Vagina (tissue), 2 donors: ENCODE measurements at regions not wholly inside any gene's neighbourhood (a gene's known extent, or its start where the extent isn't known, plus 50 kb on each side); places are given as distances from the start of the nearest gene placed in this dataset.

ENCODE experiments used
- DNase-seq, 2 donors: peaks; one replicate each; pipeline ENCODE4 v3.0.0-alpha.2; 2017; ENCODE audit errors: extremely low spot score in 2 of 2
- H3K27ac ChIP-seq: fragments of 200-600 bp; sonication (generic); one replicate; pipeline ENCODE4 v1.5.1; 2019
- H3K27me3 ChIP-seq: fragments of 200-600 bp; sonication (generic); one replicate; pipeline ENCODE4 v1.5.1; 2019
- H3K36me3 ChIP-seq, 2 donors: fragments of 200-600 bp; sonication (generic); one replicate each; pipeline ENCODE4 v1.5.1; 2017 to 2019
- H3K4me1 ChIP-seq: fragments of 200-600 bp; sonication (generic); one replicate; pipeline ENCODE4 v1.5.1; 2019
- H3K4me3 ChIP-seq, 2 donors: fragments of 200-600 bp; sonication (generic); 1 replicate in 1 of 2; 2 replicates in 1 of 2; pipeline ENCODE4 v1.5.1; 2016 to 2019
- H3K9me3 ChIP-seq: fragments of 200-600 bp; sonication (generic); one replicate; pipeline ENCODE4 v1.5.1; 2019
- CTCF ChIP-seq, 3 experiments: fragments of 450-650 bp in 2 of 3; fragments of 200-600 bp in 1 of 3; sonication (generic) in 1 of 3; IDR thresholded peaks; one replicate each; pipeline ENCODE4 v1.5.1; 2017 to 2019; ENCODE audit warnings: antibody characterized with exemption in 3 of 3, mild to moderate bottlenecking in 2 of 3, moderate library complexity in 2 of 3
- POLR2A ChIP-seq, 2 donors: fragments of 450-650 bp; IDR thresholded peaks; one replicate each; pipeline ENCODE4 v1.6.1; 2017; ENCODE audit warnings: antibody characterized with exemption in 2 of 2, mild to moderate bottlenecking in 2 of 2, moderate library complexity in 2 of 2
- POLR2AphosphoS5 ChIP-seq, 2 donors: sonication (generic); formaldehyde crosslinking; IDR thresholded peaks; one replicate each; pipeline ENCODE4 v1.9.0; 2017; ENCODE audit warnings: antibody characterized with exemption in 2 of 2, mild to moderate bottlenecking in 2 of 2, low read depth in 1 of 2; ENCODE audit not compliant: insufficient read depth in 1 of 2
- intact Hi-C: fragments of 100-400 bp; cut with DNase I; formaldehyde crosslinking; loops from one replicate; pipeline ENCODE4 v1.15.1; 2023

DNA sequence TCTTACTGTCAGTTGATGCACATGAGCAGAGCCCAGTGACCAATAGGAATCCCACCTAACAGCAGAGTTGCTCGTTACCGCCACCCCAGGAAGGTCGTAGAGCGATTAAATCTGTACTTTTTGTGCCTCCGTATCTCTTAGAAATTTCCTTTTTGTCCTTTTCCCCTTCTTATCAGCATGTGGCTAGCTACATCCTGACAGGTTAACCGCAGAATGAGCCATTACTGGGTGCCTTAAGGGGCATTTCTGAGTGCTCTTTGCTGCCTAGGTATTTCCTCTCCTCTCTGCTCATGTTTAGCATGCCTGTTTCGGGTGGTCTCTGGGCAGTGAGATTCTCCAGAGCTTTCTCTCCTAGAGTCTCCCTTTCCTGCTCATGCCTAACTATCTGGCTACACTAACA is 530.5 kb downstream of the FAM133A start:
- no peaks in the 10 kb centered on the region for H3K36me3 ChIP-seq

DNA sequence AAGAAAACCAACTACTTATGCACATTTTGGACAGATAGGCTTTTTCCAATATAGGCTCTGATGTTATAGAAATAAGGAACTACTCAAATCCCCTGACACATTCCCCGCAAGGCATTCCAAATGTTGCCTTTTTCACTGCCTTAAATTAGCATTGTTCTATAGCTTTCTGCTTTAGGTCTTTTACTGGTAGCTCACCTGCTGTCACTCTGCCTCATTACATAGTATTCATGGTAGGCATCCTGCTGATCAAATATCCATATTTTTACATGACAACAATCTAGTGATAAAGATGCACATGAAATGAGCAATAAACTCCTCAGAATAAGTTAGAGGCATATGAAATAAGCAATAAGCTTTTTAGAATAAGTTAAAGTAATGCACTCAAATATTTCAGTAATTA is 542.7 kb downstream of the FAM133A start:
- no peak for DNase-seq
- no peak overlapping the region for H3K27ac ChIP-seq
- no peak for TF ChIP-seq POLR2AphosphoS5 (IDR thresholded peaks at IDR 0.05; ENCODE audit: insufficient read depth in 1 of 2, low read depth in 1 of 2)
- TF ChIP-seq POLR2A (IDR thresholded peaks at IDR 0.05) = no peak
- no peak for TF ChIP-seq CTCF (IDR thresholded peaks at IDR 0.05)
- H3K4me3 ChIP-seq = no peak overlapping the region
- H3K36me3 ChIP-seq = no peaks in the 10 kb centered on the region
- intact Hi-C loops = no loop called here
- H3K9me3 ChIP-seq = no peaks in the 10 kb centered on the region
- H3K4me1 ChIP-seq = no peaks in the 10 kb centered on the region
- H3K27me3 ChIP-seq = no peaks in the 10 kb centered on the region

More for the DNA sequence above, 530.5 kb downstream of the FAM133A start:
- intact Hi-C loops = no loop called here
- no peak for TF ChIP-seq POLR2A (IDR thresholded peaks at IDR 0.05)
- no peak for TF ChIP-seq CTCF (IDR thresholded peaks at IDR 0.05)
- no peak for TF ChIP-seq POLR2AphosphoS5 (IDR thresholded peaks at IDR 0.05; ENCODE audit: insufficient read depth in 1 of 2, low read depth in 1 of 2)
- no peaks in the 10 kb centered on the region for H3K27me3 ChIP-seq
- H3K27ac ChIP-seq = no peak overlapping the region
- H3K4me1 ChIP-seq = no peaks in the 10 kb centered on the region
- no peak overlapping the region for H3K4me3 ChIP-seq
- no peaks in the 10 kb centered on the region for H3K9me3 ChIP-seq
- no peak for DNase-seq

DNA sequence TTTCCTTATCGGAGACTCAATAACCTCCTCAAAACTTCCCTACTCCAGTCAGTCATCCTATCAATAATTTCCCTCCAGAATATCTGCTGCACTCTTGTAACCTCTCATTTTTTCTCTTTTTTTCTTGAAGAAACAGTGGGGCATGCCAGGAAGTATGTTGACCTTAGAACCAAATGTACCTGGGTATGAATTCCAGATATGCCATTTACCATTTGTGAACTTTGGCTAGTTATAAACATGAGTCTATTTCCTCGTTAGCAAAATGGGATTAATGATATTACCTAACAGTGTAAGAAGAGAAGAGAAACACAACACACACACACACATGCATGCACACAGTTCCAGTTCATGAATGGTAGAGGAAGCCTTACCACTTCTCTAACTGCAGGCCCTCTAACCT is 578.2 kb downstream of the FAM133A start:
- no peak for DNase-seq
- no peak overlapping the region for H3K27ac ChIP-seq
- H3K9me3 ChIP-seq = no peaks in the 10 kb centered on the region
- TF ChIP-seq POLR2A (IDR thresholded peaks at IDR 0.05) (no peak), CTCF (IDR thresholded peaks at IDR 0.05) (no peak), POLR2AphosphoS5 (IDR thresholded peaks at IDR 0.05; ENCODE audit: insufficient read depth in 1 of 2, low read depth in 1 of 2) (no peak)
- no peaks in the 10 kb centered on the region for H3K4me1 ChIP-seq
- no peaks in the 10 kb centered on the region for H3K27me3 ChIP-seq
- no peak overlapping the region for H3K4me3 ChIP-seq
- intact Hi-C loops = no loop called here
- no peaks in the 10 kb centered on the region for H3K36me3 ChIP-seq

DNA sequence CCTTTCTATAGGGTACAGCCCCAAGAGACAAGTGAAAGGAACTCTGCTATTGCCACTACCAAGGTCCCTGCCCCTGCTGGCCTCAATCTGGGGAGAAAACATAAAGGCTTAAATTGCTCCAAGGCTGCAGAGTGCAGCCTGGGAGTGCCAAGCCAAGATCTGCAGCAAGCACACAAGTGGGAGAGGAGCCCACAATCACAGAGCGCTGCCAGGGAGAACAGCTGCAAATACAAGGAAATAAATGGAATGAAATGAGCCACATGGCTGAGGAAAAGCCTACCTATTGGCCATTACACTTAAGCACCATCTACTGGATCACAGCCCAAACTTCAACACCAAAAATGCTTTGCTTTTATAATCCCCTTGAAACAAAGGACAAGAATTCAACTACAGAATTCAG is 582.4 kb downstream of the FAM133A start:
- no peaks in the 10 kb centered on the region for H3K4me1 ChIP-seq
- no peaks in the 10 kb centered on the region for H3K36me3 ChIP-seq
- H3K27ac ChIP-seq = no peak overlapping the region
- TF ChIP-seq POLR2A (IDR thresholded peaks at IDR 0.05) (no peak), POLR2AphosphoS5 (IDR thresholded peaks at IDR 0.05; ENCODE audit: insufficient read depth in 1 of 2, low read depth in 1 of 2) (no peak), CTCF (IDR thresholded peaks at IDR 0.05) (no peak)
- H3K9me3 ChIP-seq = no peaks in the 10 kb centered on the region
- intact Hi-C loops = no loop called here
- no peak for DNase-seq
- no peaks in the 10 kb centered on the region for H3K27me3 ChIP-seq
- no peak overlapping the region for H3K4me3 ChIP-seq

- H3K27me3 ChIP-seq = no peaks in the 10 kb centered on the region
- H3K4me3 ChIP-seq = no peak overlapping the region
- DNase-seq = no peak
- no peak for TF ChIP-seq POLR2A (IDR thresholded peaks at IDR 0.05)
- TF ChIP-seq POLR2AphosphoS5 (IDR thresholded peaks at IDR 0.05; ENCODE audit: insufficient read depth in 1 of 2, low read depth in 1 of 2) = no peak
- TF ChIP-seq CTCF (IDR thresholded peaks at IDR 0.05) = no peak
- intact Hi-C loops = no loop called here
- no peak overlapping the region for H3K27ac ChIP-seq
- H3K4me1 ChIP-seq = no peaks in the 10 kb centered on the region
- H3K36me3 ChIP-seq = no peaks in the 10 kb centered on the region
- H3K9me3 ChIP-seq = no peaks in the 10 kb centered on the region
Observed at GRCh38 chrX:94265323-94265722, 591.3 kb downstream of the FAM133A start.
